ENCODE measurements at regions not wholly inside any gene's neighbourhood (a gene's known extent, or its start where the extent isn't known, plus 50 kb on each side); places are given as distances from the start of the nearest gene placed in this dataset.
A peak's percentile ranks its signal among the peaks of the same experiment; 100 is the strongest.

GRCh38 chr16:9610727-9611126, 519.3 kb downstream of the HAPSTR1 start (continued):
- TF ChIP-seq TAF1 (IDR thresholded peaks at IDR 0.05; ENCODE audit: control insufficient read depth, extremely low read depth, insufficient read depth, low read length, severe bottlenecking) (no peak), NRF1 (conservative IDR thresholded peaks at IDR 0.05 in 1 of 2, IDR thresholded peaks at IDR 0.05 in 1 of 2) (no peak), TEAD1 (CRISPR knock-in tag; IDR thresholded peaks at IDR 0.05) (0 out of 4 replicates have a peak, but pooled peaks of 1 of the 2 experiments have one; percentile 16), KDM5B (IDR thresholded peaks at IDR 0.05; ENCODE audit: insufficient replicate concordance, low read depth, low read length) (no peak), MXI1 (IDR thresholded peaks at IDR 0.05; ENCODE audit: low read depth, low read length) (no peak), SMARCC2 (IDR thresholded peaks at IDR 0.05; ENCODE audit: low read depth) (no peak), MYC (IDR thresholded peaks at IDR 0.05; ENCODE audit: low read depth, low read length) (no peak), MYC (CRISPR knock-in tag; IDR thresholded peaks at IDR 0.05; ENCODE audit: borderline replicate concordance, low read depth) (no peak), CBFB (CRISPR knock-in tag; IDR thresholded peaks at IDR 0.05) (no peak), ZNF23 (CRISPR knock-in tag; IDR thresholded peaks at IDR 0.05) (no peak), POLR3G (IDR thresholded peaks at IDR 0.05; ENCODE audit: extremely low read depth, insufficient read length, insufficient replicate concordance) (no peak), BHLHE40 (IDR thresholded peaks at IDR 0.05; ENCODE audit: low read length) (no peak), MAZ (CRISPR knock-in tag; conservative IDR thresholded peaks at IDR 0.05 in 1 of 2, IDR thresholded peaks at IDR 0.05 in 1 of 2) (no peak), NR2C1 (IDR thresholded peaks at IDR 0.05) (peak; percentile 76), NR2C1 (tag; IDR thresholded peaks at IDR 0.05) (peak; percentile 94), ZNF140 (CRISPR knock-in tag; IDR thresholded peaks at IDR 0.05) (no peak), HMGN3 (IDR thresholded peaks at IDR 0.05; ENCODE audit: borderline replicate concordance, extremely low read depth, insufficient read length, low read depth, low read length) (no peak)
- TF ChIP-seq, protein P1, sequence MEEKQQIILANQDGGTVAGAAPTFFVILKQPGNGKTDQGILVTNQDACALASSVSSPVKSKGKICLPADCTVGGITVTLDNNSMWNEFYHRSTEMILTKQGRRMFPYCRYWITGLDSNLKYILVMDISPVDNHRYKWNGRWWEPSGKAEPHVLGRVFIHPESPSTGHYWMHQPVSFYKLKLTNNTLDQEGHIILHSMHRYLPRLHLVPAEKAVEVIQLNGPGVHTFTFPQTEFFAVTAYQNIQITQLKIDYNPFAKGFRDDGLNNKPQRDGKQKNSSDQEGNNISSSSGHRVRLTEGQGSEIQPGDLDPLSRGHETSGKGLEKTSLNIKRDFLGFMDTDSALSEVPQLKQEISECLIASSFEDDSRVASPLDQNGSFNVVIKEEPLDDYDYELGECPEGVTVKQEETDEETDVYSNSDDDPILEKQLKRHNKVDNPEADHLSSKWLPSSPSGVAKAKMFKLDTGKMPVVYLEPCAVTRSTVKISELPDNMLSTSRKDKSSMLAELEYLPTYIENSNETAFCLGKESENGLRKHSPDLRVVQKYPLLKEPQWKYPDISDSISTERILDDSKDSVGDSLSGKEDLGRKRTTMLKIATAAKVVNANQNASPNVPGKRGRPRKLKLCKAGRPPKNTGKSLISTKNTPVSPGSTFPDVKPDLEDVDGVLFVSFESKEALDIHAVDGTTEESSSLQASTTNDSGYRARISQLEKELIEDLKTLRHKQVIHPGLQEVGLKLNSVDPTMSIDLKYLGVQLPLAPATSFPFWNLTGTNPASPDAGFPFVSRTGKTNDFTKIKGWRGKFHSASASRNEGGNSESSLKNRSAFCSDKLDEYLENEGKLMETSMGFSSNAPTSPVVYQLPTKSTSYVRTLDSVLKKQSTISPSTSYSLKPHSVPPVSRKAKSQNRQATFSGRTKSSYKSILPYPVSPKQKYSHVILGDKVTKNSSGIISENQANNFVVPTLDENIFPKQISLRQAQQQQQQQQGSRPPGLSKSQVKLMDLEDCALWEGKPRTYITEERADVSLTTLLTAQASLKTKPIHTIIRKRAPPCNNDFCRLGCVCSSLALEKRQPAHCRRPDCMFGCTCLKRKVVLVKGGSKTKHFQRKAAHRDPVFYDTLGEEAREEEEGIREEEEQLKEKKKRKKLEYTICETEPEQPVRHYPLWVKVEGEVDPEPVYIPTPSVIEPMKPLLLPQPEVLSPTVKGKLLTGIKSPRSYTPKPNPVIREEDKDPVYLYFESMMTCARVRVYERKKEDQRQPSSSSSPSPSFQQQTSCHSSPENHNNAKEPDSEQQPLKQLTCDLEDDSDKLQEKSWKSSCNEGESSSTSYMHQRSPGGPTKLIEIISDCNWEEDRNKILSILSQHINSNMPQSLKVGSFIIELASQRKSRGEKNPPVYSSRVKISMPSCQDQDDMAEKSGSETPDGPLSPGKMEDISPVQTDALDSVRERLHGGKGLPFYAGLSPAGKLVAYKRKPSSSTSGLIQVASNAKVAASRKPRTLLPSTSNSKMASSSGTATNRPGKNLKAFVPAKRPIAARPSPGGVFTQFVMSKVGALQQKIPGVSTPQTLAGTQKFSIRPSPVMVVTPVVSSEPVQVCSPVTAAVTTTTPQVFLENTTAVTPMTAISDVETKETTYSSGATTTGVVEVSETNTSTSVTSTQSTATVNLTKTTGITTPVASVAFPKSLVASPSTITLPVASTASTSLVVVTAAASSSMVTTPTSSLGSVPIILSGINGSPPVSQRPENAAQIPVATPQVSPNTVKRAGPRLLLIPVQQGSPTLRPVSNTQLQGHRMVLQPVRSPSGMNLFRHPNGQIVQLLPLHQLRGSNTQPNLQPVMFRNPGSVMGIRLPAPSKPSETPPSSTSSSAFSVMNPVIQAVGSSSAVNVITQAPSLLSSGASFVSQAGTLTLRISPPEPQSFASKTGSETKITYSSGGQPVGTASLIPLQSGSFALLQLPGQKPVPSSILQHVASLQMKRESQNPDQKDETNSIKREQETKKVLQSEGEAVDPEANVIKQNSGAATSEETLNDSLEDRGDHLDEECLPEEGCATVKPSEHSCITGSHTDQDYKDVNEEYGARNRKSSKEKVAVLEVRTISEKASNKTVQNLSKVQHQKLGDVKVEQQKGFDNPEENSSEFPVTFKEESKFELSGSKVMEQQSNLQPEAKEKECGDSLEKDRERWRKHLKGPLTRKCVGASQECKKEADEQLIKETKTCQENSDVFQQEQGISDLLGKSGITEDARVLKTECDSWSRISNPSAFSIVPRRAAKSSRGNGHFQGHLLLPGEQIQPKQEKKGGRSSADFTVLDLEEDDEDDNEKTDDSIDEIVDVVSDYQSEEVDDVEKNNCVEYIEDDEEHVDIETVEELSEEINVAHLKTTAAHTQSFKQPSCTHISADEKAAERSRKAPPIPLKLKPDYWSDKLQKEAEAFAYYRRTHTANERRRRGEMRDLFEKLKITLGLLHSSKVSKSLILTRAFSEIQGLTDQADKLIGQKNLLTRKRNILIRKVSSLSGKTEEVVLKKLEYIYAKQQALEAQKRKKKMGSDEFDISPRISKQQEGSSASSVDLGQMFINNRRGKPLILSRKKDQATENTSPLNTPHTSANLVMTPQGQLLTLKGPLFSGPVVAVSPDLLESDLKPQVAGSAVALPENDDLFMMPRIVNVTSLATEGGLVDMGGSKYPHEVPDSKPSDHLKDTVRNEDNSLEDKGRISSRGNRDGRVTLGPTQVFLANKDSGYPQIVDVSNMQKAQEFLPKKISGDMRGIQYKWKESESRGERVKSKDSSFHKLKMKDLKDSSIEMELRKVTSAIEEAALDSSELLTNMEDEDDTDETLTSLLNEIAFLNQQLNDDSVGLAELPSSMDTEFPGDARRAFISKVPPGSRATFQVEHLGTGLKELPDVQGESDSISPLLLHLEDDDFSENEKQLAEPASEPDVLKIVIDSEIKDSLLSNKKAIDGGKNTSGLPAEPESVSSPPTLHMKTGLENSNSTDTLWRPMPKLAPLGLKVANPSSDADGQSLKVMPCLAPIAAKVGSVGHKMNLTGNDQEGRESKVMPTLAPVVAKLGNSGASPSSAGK (IDR thresholded peaks at IDR 0.05): peak; percentile 35
